Brain pericyte (primary cell): ENCODE measurements at regions not wholly inside any gene's neighbourhood (a gene's known extent, or its start where the extent isn't known, plus 50 kb on each side); places are given as distances from the start of the nearest gene placed in this dataset.
"Not testable (repeated sequence)": the region's sequence is repeated elsewhere in the genome, so short reads cannot be mapped to it uniquely, and the experiment has no call there.

Source experiments
- DNase-seq: peaks from one replicate; pipeline ENCODE4 v3.0.0-alpha.2; 2012; ENCODE audit warnings: low read depth, low spot score

GRCh38 chr1:101123904-101124303, 98.3 kb upstream of the DPH5 start:
- not testable (repeated sequence) for DNase-seq

- DNase-seq: no peak
Measured at GRCh38 chr1:101122452-101123166, 97.0 kb upstream of the DPH5 start.

- no peak for DNase-seq
Measured at GRCh38 chr1:101121975-101122374, 96.4 kb upstream of the DPH5 start.

- no peak for DNase-seq
Measured at GRCh38 chr1:101121504-101121903, 95.9 kb upstream of the DPH5 start.

GRCh38 chr1:101120868-101121267, 95.3 kb upstream of the DPH5 start:
- DNase-seq: no peak

- no peak for DNase-seq
Measured at GRCh38 chr1:101119289-101119688, 93.7 kb upstream of the DPH5 start.

- DNase-seq: no peak
Measured at GRCh38 chr1:101116006-101116405, 90.4 kb upstream of the DPH5 start.

GRCh38 chr1:101115112-101115511, 89.5 kb upstream of the DPH5 start:
- no peak for DNase-seq

GRCh38 chr1:101114128-101114527, 88.5 kb upstream of the DPH5 start:
- DNase-seq: not testable (repeated sequence)

- DNase-seq: no peak
Measured at GRCh38 chr1:101112051-101112780, 86.6 kb upstream of the DPH5 start.

- DNase-seq: no peak
Measured at GRCh38 chr1:101111461-101111860, 85.9 kb upstream of the DPH5 start.

GRCh38 chr1:101109791-101110190, 84.2 kb upstream of the DPH5 start:
- DNase-seq: no peak

- DNase-seq: no peak
Measured at GRCh38 chr1:101108111-101108500, 82.5 kb upstream of the DPH5 start.

GRCh38 chr1:101107496-101108110, 82.0 kb upstream of the DPH5 start:
- DNase-seq: no peak

GRCh38 chr1:101105877-101106276, 80.3 kb upstream of the DPH5 start:
- no peak for DNase-seq

- DNase-seq: no peak
Measured at GRCh38 chr1:101102426-101103156, 77.0 kb upstream of the DPH5 start.

- no peak for DNase-seq
Measured at GRCh38 chr1:101101360-101101759, 75.8 kb upstream of the DPH5 start.

- DNase-seq: no peak
Measured at GRCh38 chr1:101100674-101101073, 75.1 kb upstream of the DPH5 start.

- DNase-seq: no peak
Measured at GRCh38 chr1:101098907-101099306, 73.3 kb upstream of the DPH5 start.

GRCh38 chr1:101098327-101098726, 72.7 kb upstream of the DPH5 start:
- no peak for DNase-seq

- DNase-seq: no peak
Measured at GRCh38 chr1:101089613-101090338, 64.2 kb upstream of the DPH5 start.
